SK-N-SH (cell line): ENCODE measurements at regions not wholly inside any gene's neighbourhood (a gene's known extent, or its start where the extent isn't known, plus 50 kb on each side); places are given as distances from the start of the nearest gene placed in this dataset.

Source experiments
- CTCF ChIA-PET: fragments of 300-600, 350-600 bp; formaldehyde crosslinking; extraction: SDS; loops from one replicate; lab custom pipeline; 2021; lab: Yijun Ruan, JAX
- POLR2A ChIA-PET: fragments of 350-600 bp; sonication (Branson Sonifier 250); formaldehyde crosslinking; extraction: SDS; loops from one replicate; lab custom pipeline; 2020; ENCODE audit warnings: antibody characterized with exemption, inconsistent platforms; lab: Yijun Ruan, JAX
- DNase-seq: peaks from one replicate; pipeline ENCODE4 v3.0.0; 2012
- H2AFZ ChIP-seq: fragments of 200-600 bp; sonication (generic); 2 replicates; pipeline ENCODE4 v1.8.1; 2016; ENCODE audit warnings: antibody characterized with exemption, mild to moderate bottlenecking, low read depth
- H3F3A ChIP-seq: fragments of 200-600 bp; sonication (generic); replicated peaks from 2 replicates; pipeline ENCODE3; 2016; ENCODE audit warnings: antibody characterized with exemption, mild to moderate bottlenecking; ENCODE audit not compliant: insufficient read depth
- H3K27ac ChIP-seq, 2 experiments: fragments of 200-500 bp in 1 of 2; fragments of 200-600 bp in 1 of 2; sonication (Bioruptor generic) in 1 of 2; sonication (generic), shearing (Covaris generic) in 1 of 2; 2 replicates each; pipeline versions ENCODE4 v1.5.1 to v1.6.1; 2014 to 2016; ENCODE audit warnings: low read depth in 2 of 2, inconsistent platforms in 1 of 2, low read length in 1 of 2, mild to moderate bottlenecking in 1 of 2, mixed read lengths in 1 of 2
- H3K27me3 ChIP-seq: fragments of 200-600 bp; sonication (generic), shearing (Covaris generic); 2 replicates; pipeline ENCODE4 v1.6.1; 2016; ENCODE audit warnings: mixed run types; ENCODE audit not compliant: insufficient read depth
- H3K36me3 ChIP-seq, 2 experiments: fragments of 200-500 bp in 1 of 2; fragments of 200-600 bp in 1 of 2; sonication (Bioruptor generic) in 1 of 2; sonication (generic) in 1 of 2; replicated peaks in 1 of 2; 2 replicates each; pipeline versions ENCODE3 to v1.5.1; 2014 to 2016; ENCODE audit warnings: low read length in 1 of 2, mild to moderate bottlenecking in 1 of 2; ENCODE audit not compliant: insufficient read depth in 2 of 2, control insufficient read depth in 1 of 2
- H3K4me1 ChIP-seq, 2 experiments: fragments of 200-500 bp in 1 of 2; fragments of 200-600 bp in 1 of 2; sonication (Bioruptor generic) in 1 of 2; sonication (generic), shearing (Covaris generic) in 1 of 2; 2 replicates each; pipeline versions ENCODE4 v1.5.1 to v1.6.1; 2014 to 2016; ENCODE audit warnings: low read depth in 1 of 2, low read length in 1 of 2, mixed run types in 1 of 2; ENCODE audit not compliant: insufficient read depth in 2 of 2, control insufficient read depth in 1 of 2
- H3K4me2 ChIP-seq: fragments of 200-600 bp; sonication (generic), shearing (Covaris generic); 2 replicates; pipeline ENCODE4 v1.6.1; 2017; ENCODE audit warnings: mixed run types
- H3K4me3 ChIP-seq, 2 experiments: fragments of 200-500 bp in 1 of 2; fragments of 200-600 bp in 1 of 2; sonication (Bioruptor generic) in 1 of 2; sonication (generic), shearing (Covaris generic) in 1 of 2; 2 replicates each; pipeline versions ENCODE4 v1.5.1 to v1.8.1; 2014 to 2016; ENCODE audit warnings: low read depth in 2 of 2, inconsistent platforms in 1 of 2, low read length in 1 of 2, mild to moderate bottlenecking in 1 of 2, mixed read lengths in 1 of 2, moderate library complexity in 1 of 2
- H3K79me2 ChIP-seq: fragments of 200-600 bp; sonication (generic); 2 replicates; pipeline ENCODE4 v1.8.1; 2017; ENCODE audit warnings: mild to moderate bottlenecking; ENCODE audit not compliant: insufficient read depth
- H3K9ac ChIP-seq: fragments of 200-600 bp; sonication (generic); 2 replicates; pipeline ENCODE4 v1.6.1; 2017; ENCODE audit warnings: mixed run types
- H3K9me2 ChIP-seq: fragments of 200-600 bp; sonication (generic); 2 replicates; pipeline ENCODE4 v1.6.1; 2017; ENCODE audit warnings: mixed run types
- H3K9me3 ChIP-seq: fragments of 200-600 bp; sonication (generic); 2 replicates; pipeline ENCODE4 v1.6.1; 2017; ENCODE audit warnings: mixed run types, mild to moderate bottlenecking, moderate library complexity
- H4K20me1 ChIP-seq: fragments of 200-600 bp; sonication (generic); 2 replicates; pipeline ENCODE4 v1.6.1; 2017; ENCODE audit warnings: mild to moderate bottlenecking, mixed run types; ENCODE audit not compliant: insufficient read depth
- ELF1 ChIP-seq: IDR thresholded peaks from 2 replicates; pipeline ENCODE4 v1.4.0; 2012
- FOXJ3 ChIP-seq: sonication (generic); formaldehyde crosslinking; IDR thresholded peaks from 2 replicates; pipeline ENCODE4 v1.5.1; 2020; ENCODE audit warnings: mild to moderate bottlenecking, missing genetic modification reagents
- FOXM1 ChIP-seq: IDR thresholded peaks from 2 replicates; pipeline ENCODE4 v1.4.0; 2012; ENCODE audit warnings: low read depth, mild to moderate bottlenecking
- GABPA ChIP-seq: IDR thresholded peaks from 2 replicates; pipeline ENCODE4 v1.4.0; 2012; ENCODE audit warnings: low read depth, mild to moderate bottlenecking
- GATA2 ChIP-seq: sonication (generic); formaldehyde crosslinking; IDR thresholded peaks from 2 replicates; pipeline ENCODE4 v1.5.0; 2020; ENCODE audit warnings: mild to moderate bottlenecking, missing genetic modification reagents
- IRF3 ChIP-seq: fragments of 150-350 bp; IDR thresholded peaks from 2 replicates; pipeline ENCODE4 v1.6.1; 2016; ENCODE audit warnings: mild to moderate bottlenecking, low read depth, low read length
- MEF2A ChIP-seq: IDR thresholded peaks from 2 replicates; pipeline ENCODE4 v1.4.0; 2012; ENCODE audit warnings: low read depth, borderline replicate concordance
- NFIC ChIP-seq: IDR thresholded peaks from 2 replicates; pipeline ENCODE4 v1.4.0; 2012; ENCODE audit warnings: borderline replicate concordance
- RAD21 ChIP-seq: IDR thresholded peaks from 2 replicates; pipeline ENCODE4 v1.6.1; 2012; ENCODE audit warnings: mild to moderate bottlenecking, low read length
- RFX5 ChIP-seq: IDR thresholded peaks from 2 replicates; pipeline ENCODE4 v1.6.1; 2012; ENCODE audit warnings: mild to moderate bottlenecking, improper control_type of control experiment, low read length
- SMC3 ChIP-seq: IDR thresholded peaks from 2 replicates; pipeline ENCODE4 v1.6.1; 2012; ENCODE audit warnings: low read depth, low read length, improper control_type of control experiment
- ZBTB33 ChIP-seq: IDR thresholded peaks from 2 replicates; pipeline ENCODE4 v1.4.0; 2012; ENCODE audit warnings: low read depth, borderline replicate concordance
- WGBS: methylation state at CpG from one replicate; pipeline ENCODE4 v1.1.6; 2017; ENCODE audit warnings: low lambda C conversion rate; 5-methylcytosine and 5-hydroxymethylcytosine counted together
- TF ChIP-seq, protein P1 (sequence below): IDR thresholded peaks from 2 replicates; pipeline ENCODE4; 2012
- TF ChIP-seq, protein P2 (sequence below): IDR thresholded peaks from 2 replicates; pipeline ENCODE4 v1.4.0; 2012; ENCODE audit warnings: low read depth, borderline replicate concordance

DNA sequence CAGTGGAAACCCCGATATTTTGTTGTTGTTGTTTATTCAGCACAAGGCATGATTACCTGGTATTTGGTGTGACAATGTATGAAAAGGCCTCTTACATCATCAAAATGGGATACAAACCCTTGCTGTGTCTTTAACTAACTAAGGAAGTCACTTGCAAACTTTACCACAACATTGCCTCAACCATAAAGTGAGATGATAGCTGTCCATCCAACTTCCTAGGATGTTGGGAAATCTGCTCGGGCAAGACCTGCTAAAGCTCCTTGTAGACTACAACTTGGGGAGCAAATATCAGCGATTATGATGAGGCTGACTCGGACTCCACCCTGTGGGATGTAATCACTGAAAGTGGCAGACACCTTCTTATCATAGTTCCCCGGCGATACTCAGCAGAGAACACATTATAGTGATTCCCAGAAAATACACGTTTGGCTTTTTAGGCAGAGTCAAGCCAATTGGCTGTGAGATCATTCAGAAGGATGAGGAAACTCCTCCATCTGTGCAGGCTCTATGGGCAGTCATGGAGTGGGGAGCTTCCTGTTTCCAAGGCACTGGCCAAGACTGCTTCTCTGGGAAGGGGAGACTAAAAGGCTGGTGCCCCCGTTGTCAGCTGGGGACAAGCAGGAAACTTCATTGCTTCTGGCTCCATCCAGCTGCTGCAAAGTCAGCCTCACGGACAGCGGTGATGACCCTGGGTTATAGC lies 289.0 kb downstream of the RNF144A start:
- peaks cover 2 to 16% of the 10 kb centered on the region in 2 experiments; a peak in 3 of 4 replicates for H3K4me1 ChIP-seq
- no peak overlapping the region for H3K4me2 ChIP-seq
- no peak for DNase-seq
- TF ChIP-seq FOXJ3 (CRISPR knock-in tag) (no peak), GABPA (no peak)
- H3K9me2 ChIP-seq, result no peaks in the 10 kb centered on the region
- no peaks in the 10 kb centered on the region for H3K79me2 ChIP-seq
- no peak overlapping the region for H3K27ac ChIP-seq
- no peaks in the 10 kb centered on the region for H3K36me3 ChIP-seq
- H3K4me3 ChIP-seq, result no peak overlapping the region
- WGBS, result 85% methylated on average over 10 of the region's 10 CpGs
- H2AFZ ChIP-seq, result no peak overlapping the region
- ChIA-PET CTCF (interaction anchor here (0.7 to 3.4 kb wide), 6 partner anchors 14 to 1556 kb away, joined by 3 to 34 read pairs (median 4); no protein-coding TSS in a partner anchor), POLR2A (no interaction called here)
- no peaks in the 10 kb centered on the region for H3F3A ChIP-seq
- no peaks in the 10 kb centered on the region for H4K20me1 ChIP-seq
- H3K27me3 ChIP-seq, result no peaks in the 10 kb centered on the region
- no peak overlapping the region for H3K9ac ChIP-seq
- no peaks in the 10 kb centered on the region for H3K9me3 ChIP-seq

GRCh38 chr2:7207631-7208030 lies 290.4 kb downstream of the RNF144A start:
- CTCF ChIA-PET, result no interaction called here
- H3K4me1 ChIP-seq, result peaks cover 2 to 16% of the 10 kb centered on the region in 2 experiments; a peak in 3 of 4 replicates

More at GRCh38 chr2:7207631-7208030, 290.4 kb downstream of the RNF144A start:
- H3K4me2 ChIP-seq, result no peak overlapping the region
- no peak overlapping the region for H3K27ac ChIP-seq
- no peaks in the 10 kb centered on the region for H3K9me2 ChIP-seq
- no peak overlapping the region for H3K9ac ChIP-seq
- no peaks in the 10 kb centered on the region for H3K9me3 ChIP-seq
- H3K36me3 ChIP-seq, result no peaks in the 10 kb centered on the region
- no peaks in the 10 kb centered on the region for H3K27me3 ChIP-seq
- H3F3A ChIP-seq, result no peaks in the 10 kb centered on the region
- POLR2A ChIA-PET, result no interaction called here
- TF ChIP-seq FOXM1 (no peak), ELF1 (no peak), ZBTB33 (no peak), IRF3 (no peak), NFIC (no peak), RFX5 (no peak), SMC3 (no peak), GABPA (no peak), MEF2A (no peak), GATA2 (CRISPR knock-in tag) (no peak), RAD21 (no peak)
- TF ChIP-seq, protein P1, sequence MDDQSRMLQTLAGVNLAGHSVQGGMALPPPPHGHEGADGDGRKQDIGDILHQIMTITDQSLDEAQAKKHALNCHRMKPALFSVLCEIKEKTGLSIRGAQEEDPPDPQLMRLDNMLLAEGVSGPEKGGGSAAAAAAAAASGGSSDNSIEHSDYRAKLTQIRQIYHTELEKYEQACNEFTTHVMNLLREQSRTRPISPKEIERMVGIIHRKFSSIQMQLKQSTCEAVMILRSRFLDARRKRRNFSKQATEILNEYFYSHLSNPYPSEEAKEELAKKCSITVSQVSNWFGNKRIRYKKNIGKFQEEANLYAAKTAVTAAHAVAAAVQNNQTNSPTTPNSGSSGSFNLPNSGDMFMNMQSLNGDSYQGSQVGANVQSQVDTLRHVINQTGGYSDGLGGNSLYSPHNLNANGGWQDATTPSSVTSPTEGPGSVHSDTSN, result no peak
- TF ChIP-seq, protein P2, sequence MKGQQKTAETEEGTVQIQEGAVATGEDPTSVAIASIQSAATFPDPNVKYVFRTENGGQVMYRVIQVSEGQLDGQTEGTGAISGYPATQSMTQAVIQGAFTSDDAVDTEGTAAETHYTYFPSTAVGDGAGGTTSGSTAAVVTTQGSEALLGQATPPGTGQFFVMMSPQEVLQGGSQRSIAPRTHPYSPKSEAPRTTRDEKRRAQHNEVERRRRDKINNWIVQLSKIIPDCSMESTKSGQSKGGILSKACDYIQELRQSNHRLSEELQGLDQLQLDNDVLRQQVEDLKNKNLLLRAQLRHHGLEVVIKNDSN, result no peak
- H4K20me1 ChIP-seq, result no peaks in the 10 kb centered on the region
- WGBS, result 79% methylated on average over 6 of the region's 7 CpGs
- H3K4me3 ChIP-seq, result no peak overlapping the region
- no peaks in the 10 kb centered on the region for H3K79me2 ChIP-seq
- DNase-seq, result no peak
- no peak overlapping the region for H2AFZ ChIP-seq
